ENCODE measurements at regions not wholly inside any gene's neighbourhood (a gene's known extent, or its start where the extent isn't known, plus 50 kb on each side); places are given as distances from the start of the nearest gene placed in this dataset.

- H3K9me3 ChIP-seq (ENCODE audit: insufficient read depth, low read depth) = no peaks in the 10 kb centered on the region
- no peak for TF ChIP-seq EZH2 (IDR thresholded peaks at IDR 0.05; ENCODE audit: low read depth)
- TF ChIP-seq, protein P1, sequence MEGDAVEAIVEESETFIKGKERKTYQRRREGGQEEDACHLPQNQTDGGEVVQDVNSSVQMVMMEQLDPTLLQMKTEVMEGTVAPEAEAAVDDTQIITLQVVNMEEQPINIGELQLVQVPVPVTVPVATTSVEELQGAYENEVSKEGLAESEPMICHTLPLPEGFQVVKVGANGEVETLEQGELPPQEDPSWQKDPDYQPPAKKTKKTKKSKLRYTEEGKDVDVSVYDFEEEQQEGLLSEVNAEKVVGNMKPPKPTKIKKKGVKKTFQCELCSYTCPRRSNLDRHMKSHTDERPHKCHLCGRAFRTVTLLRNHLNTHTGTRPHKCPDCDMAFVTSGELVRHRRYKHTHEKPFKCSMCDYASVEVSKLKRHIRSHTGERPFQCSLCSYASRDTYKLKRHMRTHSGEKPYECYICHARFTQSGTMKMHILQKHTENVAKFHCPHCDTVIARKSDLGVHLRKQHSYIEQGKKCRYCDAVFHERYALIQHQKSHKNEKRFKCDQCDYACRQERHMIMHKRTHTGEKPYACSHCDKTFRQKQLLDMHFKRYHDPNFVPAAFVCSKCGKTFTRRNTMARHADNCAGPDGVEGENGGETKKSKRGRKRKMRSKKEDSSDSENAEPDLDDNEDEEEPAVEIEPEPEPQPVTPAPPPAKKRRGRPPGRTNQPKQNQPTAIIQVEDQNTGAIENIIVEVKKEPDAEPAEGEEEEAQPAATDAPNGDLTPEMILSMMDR (conservative IDR thresholded peaks at IDR 0.05) = no peak
- H3K9me2 ChIP-seq (ENCODE audit: insufficient read depth) = no peaks in the 10 kb centered on the region
- peaks cover 10% of the 10 kb centered on the region; the same call in 1 of the 2 replicates for H3K36me3 ChIP-seq (ENCODE audit: low read depth)
- CTCF ChIA-PET = no interaction called here
- intact Hi-C loops (cut with micrococcal nuclease; ENCODE audit: unreplicated experiment) = no loop called here
- H3F3A ChIP-seq (ENCODE audit: insufficient read depth, low read depth) = peaks cover 74% of the 10 kb centered on the region
- peak overlapping the region; percentile 41; the same call in 1 of the 2 replicates for H3K4me3 ChIP-seq
- H4K20me1 ChIP-seq (ENCODE audit: insufficient read depth) = no peaks in the 10 kb centered on the region
- H3K4me1 ChIP-seq (replicated peaks; ENCODE audit: insufficient read depth) = peaks cover 79% of the 10 kb centered on the region
- BruUV-seq (replicated peaks) = no TSS peak
- peak overlapping the region; percentile 73 for H3K4me2 ChIP-seq
- peak in 1 of 2 experiments; percentile 98 for DNase-seq
- POLR2A ChIA-PET (ENCODE audit: unreplicated experiment) = no interaction called here
- H3K79me2 ChIP-seq (ENCODE audit: low read depth) = peaks cover 33% of the 10 kb centered on the region
- peak overlapping the region; percentile 28; the same call in 1 of the 2 replicates for H2AFZ ChIP-seq
- no peaks in the 10 kb centered on the region for H3K27me3 ChIP-seq (ENCODE audit: insufficient read depth, low read depth)
- peak overlapping the region; percentile 94 for H3K27ac ChIP-seq
These were observed 122.3 kb downstream of the CEBPB start for GRCh38 chr20:50312682-50313521.

- Histone ChIP-seq H3K79me2 (ENCODE audit: low read depth) (peaks cover 38% of the 10 kb centered on the region), H4K20me1 (ENCODE audit: insufficient read depth) (no peaks in the 10 kb centered on the region), H3K27ac (peak overlapping the region; percentile 94), H3K4me1 (replicated peaks; ENCODE audit: insufficient read depth) (peaks cover 79% of the 10 kb centered on the region), H3F3A (ENCODE audit: insufficient read depth, low read depth) (peaks cover 69% of the 10 kb centered on the region), H3K36me3 (ENCODE audit: low read depth) (peaks cover 13% of the 10 kb centered on the region; the same call in 1 of the 2 replicates), H3K9me3 (ENCODE audit: insufficient read depth, low read depth) (no peaks in the 10 kb centered on the region), H3K27me3 (ENCODE audit: insufficient read depth, low read depth) (no peaks in the 10 kb centered on the region), H3K4me3 (no peak overlapping the region), H2AFZ (no peak overlapping the region), H3K9me2 (ENCODE audit: insufficient read depth) (no peaks in the 10 kb centered on the region), H3K4me2 (peak overlapping the region; percentile 73)
- DNase-seq = no peak
- BruUV-seq (replicated peaks) = no TSS peak
- POLR2A ChIA-PET (ENCODE audit: unreplicated experiment) = no interaction called here
- CTCF ChIA-PET = no interaction called here
- intact Hi-C loops (cut with micrococcal nuclease; ENCODE audit: unreplicated experiment) = no loop called here
- TF ChIP-seq, protein P1 (conservative IDR thresholded peaks at IDR 0.05) = no peak
- TF ChIP-seq EZH2 (IDR thresholded peaks at IDR 0.05; ENCODE audit: low read depth) = no peak
These were observed 122.8 kb downstream of the CEBPB start for GRCh38 chr20:50313522-50313820.

DNA sequence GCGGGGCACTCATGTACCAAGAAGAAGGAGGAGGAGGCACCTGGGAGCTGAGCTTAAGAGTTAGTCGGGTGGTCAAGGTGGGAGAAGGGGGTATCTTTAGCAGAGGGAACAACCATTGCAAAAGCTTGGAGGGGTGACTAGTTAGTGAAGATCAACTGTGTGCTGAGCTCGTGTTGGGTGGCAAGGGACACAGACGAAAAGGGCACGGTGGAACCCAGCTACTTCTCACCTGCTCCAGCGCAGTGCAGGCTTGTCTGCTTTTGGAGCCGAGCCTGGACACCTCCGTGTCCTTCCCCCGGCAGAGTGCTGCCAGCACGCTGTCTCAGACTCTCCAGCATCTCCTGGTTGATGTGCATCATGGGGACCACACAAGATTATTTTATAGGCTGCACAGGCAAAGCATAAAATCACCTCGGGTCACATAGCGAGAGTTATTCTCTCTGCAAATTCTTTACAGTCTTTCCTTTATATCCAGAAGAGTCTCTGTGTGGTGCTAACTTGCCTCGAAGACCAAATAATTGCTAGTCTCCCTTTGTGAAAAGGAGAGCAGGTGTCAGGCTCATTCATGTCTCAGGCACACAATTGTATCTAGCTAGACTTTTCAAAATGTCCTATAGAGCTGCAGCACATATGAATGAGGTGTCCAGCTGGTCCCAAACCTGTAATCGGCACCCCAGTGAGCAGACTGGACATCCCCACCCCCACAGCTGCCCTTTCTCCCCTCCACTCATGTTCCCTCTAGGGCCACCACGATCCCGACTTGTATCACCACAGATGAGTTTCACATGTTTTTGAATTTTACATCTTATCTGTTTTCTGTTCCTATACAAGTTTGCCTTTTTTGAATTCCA lies 123.4 kb downstream of the CEBPB start:
- DNase-seq = no peak
- peaks cover 64% of the 10 kb centered on the region for H3F3A ChIP-seq (ENCODE audit: insufficient read depth, low read depth)
- peaks cover 79% of the 10 kb centered on the region for H3K4me1 ChIP-seq (replicated peaks; ENCODE audit: insufficient read depth)
- peaks cover 17% of the 10 kb centered on the region for H3K36me3 ChIP-seq (ENCODE audit: low read depth)
- CTCF ChIA-PET = no interaction called here
- TF ChIP-seq, protein P1 (conservative IDR thresholded peaks at IDR 0.05) = no peak
- TF ChIP-seq EZH2 (IDR thresholded peaks at IDR 0.05; ENCODE audit: low read depth) = no peak
- no peaks in the 10 kb centered on the region for H3K9me2 ChIP-seq (ENCODE audit: insufficient read depth)
- H3K27ac ChIP-seq = peak overlapping the region; percentile 94
- peaks cover 44% of the 10 kb centered on the region for H3K79me2 ChIP-seq (ENCODE audit: low read depth)
- BruUV-seq (replicated peaks) = no TSS peak
- no peaks in the 10 kb centered on the region for H4K20me1 ChIP-seq (ENCODE audit: insufficient read depth)
- POLR2A ChIA-PET (ENCODE audit: unreplicated experiment) = interaction anchor here (0.6 kb wide), 1 partner anchor 227 kb away, joined by 4 read pairs; no protein-coding TSS in a partner anchor
- no peak overlapping the region for H2AFZ ChIP-seq
- no peaks in the 10 kb centered on the region for H3K27me3 ChIP-seq (ENCODE audit: insufficient read depth, low read depth)
- H3K4me2 ChIP-seq = peak overlapping the region; percentile 73
- no peak overlapping the region for H3K4me3 ChIP-seq
- intact Hi-C loops (cut with micrococcal nuclease; ENCODE audit: unreplicated experiment) = no loop called here
- no peaks in the 10 kb centered on the region for H3K9me3 ChIP-seq (ENCODE audit: insufficient read depth, low read depth)

All from PC-9 (cell line).